ENCODE measurements at regions not wholly inside any gene's neighbourhood (a gene's known extent, or its start where the extent isn't known, plus 50 kb on each side); places are given as distances from the start of the nearest gene placed in this dataset.
"Not testable (repeated sequence)": the region's sequence is repeated elsewhere in the genome, so short reads cannot be mapped to it uniquely, and the experiment has no call there.

GRCh38 chr4:79576429-79576753 is 168.4 kb upstream of the GK2 start:
- H3K4me1 ChIP-seq, result peaks cover 9% of the 10 kb centered on the region
- intact Hi-C loops (cut with DNase I), result no loop called here

GRCh38 chr4:79575709-79576428 is 167.8 kb upstream of the GK2 start:
- TF ChIP-seq POLR2AphosphoS5 (IDR thresholded peaks at IDR 0.05; ENCODE audit: insufficient read depth in 1 of 2, low read depth in 1 of 2) (no peak), CTCF (IDR thresholded peaks at IDR 0.05) (no peak), POLR2A (IDR thresholded peaks at IDR 0.05) (no peak)
- Histone ChIP-seq H3K4me3 (no peak overlapping the region), H3K4me1 (peaks cover 9% of the 10 kb centered on the region), H3K27ac (peak overlapping the region; percentile 13), H3K9me3 (no peaks in the 10 kb centered on the region), H3K27me3 (no peaks in the 10 kb centered on the region), H3K36me3 (no peaks in the 10 kb centered on the region)
- no peak for DNase-seq (ENCODE audit: extremely low spot score in 2 of 2)
- intact Hi-C loops (cut with DNase I), result no loop called here

More at GRCh38 chr4:79576429-79576753, 168.4 kb upstream of the GK2 start:
- no peaks in the 10 kb centered on the region for H3K9me3 ChIP-seq
- peak overlapping the region; percentile 13 for H3K27ac ChIP-seq
- H3K27me3 ChIP-seq, result no peaks in the 10 kb centered on the region
- no peak for TF ChIP-seq POLR2AphosphoS5 (IDR thresholded peaks at IDR 0.05; ENCODE audit: insufficient read depth in 1 of 2, low read depth in 1 of 2)
- peak in 1 of 3 experiments; percentile 34 for TF ChIP-seq CTCF (IDR thresholded peaks at IDR 0.05)
- H3K36me3 ChIP-seq, result no peaks in the 10 kb centered on the region
- H3K4me3 ChIP-seq, result no peak overlapping the region
- no peak for DNase-seq (ENCODE audit: extremely low spot score in 2 of 2)

GRCh38 chr4:79574741-79575451 is 166.9 kb upstream of the GK2 start:
- intact Hi-C loops (cut with DNase I), result no loop called here
- Histone ChIP-seq H3K27ac (no peak overlapping the region), H3K9me3 (no peaks in the 10 kb centered on the region), H3K27me3 (no peaks in the 10 kb centered on the region), H3K36me3 (no peaks in the 10 kb centered on the region), H3K4me3 (no peak overlapping the region), H3K4me1 (peaks cover 9% of the 10 kb centered on the region)
- TF ChIP-seq CTCF (IDR thresholded peaks at IDR 0.05) (no peak), POLR2AphosphoS5 (IDR thresholded peaks at IDR 0.05; ENCODE audit: insufficient read depth in 1 of 2, low read depth in 1 of 2) (no peak), POLR2A (IDR thresholded peaks at IDR 0.05) (no peak)
- no peak for DNase-seq (ENCODE audit: extremely low spot score in 2 of 2)

GRCh38 chr4:79563219-79563618 is 155.2 kb upstream of the GK2 start:
- no peaks in the 10 kb centered on the region for H3K36me3 ChIP-seq
- H3K27ac ChIP-seq, result no peak overlapping the region
- H3K27me3 ChIP-seq, result no peaks in the 10 kb centered on the region
- H3K4me1 ChIP-seq, result no peaks in the 10 kb centered on the region
- H3K9me3 ChIP-seq, result no peaks in the 10 kb centered on the region
- no peak for DNase-seq (ENCODE audit: extremely low spot score in 2 of 2)
- intact Hi-C loops (cut with DNase I), result no loop called here
- no peak overlapping the region for H3K4me3 ChIP-seq
- TF ChIP-seq POLR2AphosphoS5 (IDR thresholded peaks at IDR 0.05; ENCODE audit: insufficient read depth in 1 of 2, low read depth in 1 of 2) (no peak), POLR2A (IDR thresholded peaks at IDR 0.05) (no peak), CTCF (IDR thresholded peaks at IDR 0.05) (no peak)

GRCh38 chr4:79561751-79562150 is 153.7 kb upstream of the GK2 start:
- TF ChIP-seq CTCF (IDR thresholded peaks at IDR 0.05) (no peak), POLR2AphosphoS5 (IDR thresholded peaks at IDR 0.05; ENCODE audit: insufficient read depth in 1 of 2, low read depth in 1 of 2) (no peak), POLR2A (IDR thresholded peaks at IDR 0.05) (no peak)

GRCh38 chr4:79559398-79559797 is 151.4 kb upstream of the GK2 start:
- H3K4me3 ChIP-seq; H3K36me3 ChIP-seq; intact Hi-C loops (cut with DNase I); H3K27ac ChIP-seq; H3K27me3 ChIP-seq; DNase-seq (ENCODE audit: extremely low spot score in 2 of 2); H3K4me1 ChIP-seq; H3K9me3 ChIP-seq: not testable (repeated sequence)

More at GRCh38 chr4:79561751-79562150, 153.7 kb upstream of the GK2 start:
- no peaks in the 10 kb centered on the region for H3K27me3 ChIP-seq
- intact Hi-C loops (cut with DNase I), result no loop called here
- H3K27ac ChIP-seq, result no peak overlapping the region
- H3K9me3 ChIP-seq, result no peaks in the 10 kb centered on the region
- H3K4me1 ChIP-seq, result no peaks in the 10 kb centered on the region
- DNase-seq (ENCODE audit: extremely low spot score in 2 of 2), result no peak
- no peaks in the 10 kb centered on the region for H3K36me3 ChIP-seq
- H3K4me3 ChIP-seq, result no peak overlapping the region
